GM19328 (cell line): ENCODE measurements at regions not wholly inside any gene's neighbourhood (a gene's known extent, or its start where the extent isn't known, plus 50 kb on each side); places are given as distances from the start of the nearest gene placed in this dataset.

Experiments
- ATAC-seq: cut with Tn5 transposase; IDR thresholded peaks from one replicate; pipeline ENCODE4 v1.9.1; 2021; ENCODE audit warnings: mild to moderate bottlenecking, moderate library complexity; ENCODE audit not compliant: unreplicated experiment

- no peak for ATAC-seq
Observed at GRCh38 chr20:48259456-48259855, 474.2 kb upstream of the SULF2 start.

GRCh38 chr20:48257833-48258232 lies 472.6 kb upstream of the SULF2 start:
- no peak for ATAC-seq

GRCh38 chr20:48247961-48248360 lies 462.7 kb upstream of the SULF2 start:
- ATAC-seq = no peak

GRCh38 chr20:48246061-48246790 lies 460.9 kb upstream of the SULF2 start:
- no peak for ATAC-seq

- no peak for ATAC-seq
Observed at GRCh38 chr20:48242623-48243022, 457.3 kb upstream of the SULF2 start.

- no peak for ATAC-seq
Observed at GRCh38 chr20:48241482-48241881, 456.2 kb upstream of the SULF2 start.

GRCh38 chr20:48238781-48239180 lies 453.5 kb upstream of the SULF2 start:
- no peak for ATAC-seq

- no peak for ATAC-seq
Observed at GRCh38 chr20:48238326-48238725, 453.0 kb upstream of the SULF2 start.

GRCh38 chr20:48236000-48236970 lies 451.0 kb upstream of the SULF2 start:
- no peak for ATAC-seq

- no peak for ATAC-seq
Observed at GRCh38 chr20:48234951-48235350, 449.7 kb upstream of the SULF2 start.

- ATAC-seq = no peak
Observed at GRCh38 chr20:48231253-48231930, 446.1 kb upstream of the SULF2 start.

GRCh38 chr20:48230216-48230615 lies 444.9 kb upstream of the SULF2 start:
- no peak for ATAC-seq

GRCh38 chr20:48227381-48227780 lies 442.1 kb upstream of the SULF2 start:
- ATAC-seq = no peak

GRCh38 chr20:48226642-48227041 lies 441.4 kb upstream of the SULF2 start:
- no peak for ATAC-seq

GRCh38 chr20:48224533-48225050 lies 439.3 kb upstream of the SULF2 start:
- no peak for ATAC-seq

GRCh38 chr20:48223715-48224114 lies 438.4 kb upstream of the SULF2 start:
- ATAC-seq = no peak

- ATAC-seq = no peak
Observed at GRCh38 chr20:48222595-48223180, 437.4 kb upstream of the SULF2 start.

- no peak for ATAC-seq
Observed at GRCh38 chr20:48220033-48220633, 434.9 kb upstream of the SULF2 start.

GRCh38 chr20:48219306-48219705 lies 434.0 kb upstream of the SULF2 start:
- no peak for ATAC-seq

GRCh38 chr20:48217190-48217589 lies 431.9 kb upstream of the SULF2 start:
- no peak for ATAC-seq
